RPMI8226 (cell line): ENCODE measurements at regions not wholly inside any gene's neighbourhood (a gene's known extent, or its start where the extent isn't known, plus 50 kb on each side); places are given as distances from the start of the nearest gene placed in this dataset.
"Not testable (repeated sequence)": the region's sequence is repeated elsewhere in the genome, so short reads cannot be mapped to it uniquely, and the experiment has no call there.

Experiments
- DNase-seq: peaks from one replicate; pipeline ENCODE4 v3.0.0-alpha.2; 2015

DNA sequence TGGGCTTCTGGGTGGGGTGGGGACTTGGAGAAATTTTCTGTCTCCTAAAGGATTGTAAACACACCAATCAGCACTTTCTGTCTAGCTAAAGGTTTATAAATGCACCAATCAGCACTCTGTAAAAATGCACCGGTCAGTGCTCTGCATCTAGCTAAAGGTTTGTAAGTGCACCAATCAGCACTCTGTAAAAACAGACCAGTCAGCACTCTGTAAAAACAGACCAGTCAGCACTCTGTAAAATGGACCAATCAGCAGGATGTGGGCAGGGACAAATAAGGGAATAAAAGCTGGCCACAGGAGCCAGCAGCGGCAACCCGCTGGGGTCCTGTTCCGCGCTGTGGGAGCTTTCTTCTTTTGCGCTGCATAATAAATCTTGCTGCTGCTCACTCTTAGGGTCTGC is 63.0 kb upstream of the MAP9 start:
- not testable (repeated sequence) for DNase-seq

DNA sequence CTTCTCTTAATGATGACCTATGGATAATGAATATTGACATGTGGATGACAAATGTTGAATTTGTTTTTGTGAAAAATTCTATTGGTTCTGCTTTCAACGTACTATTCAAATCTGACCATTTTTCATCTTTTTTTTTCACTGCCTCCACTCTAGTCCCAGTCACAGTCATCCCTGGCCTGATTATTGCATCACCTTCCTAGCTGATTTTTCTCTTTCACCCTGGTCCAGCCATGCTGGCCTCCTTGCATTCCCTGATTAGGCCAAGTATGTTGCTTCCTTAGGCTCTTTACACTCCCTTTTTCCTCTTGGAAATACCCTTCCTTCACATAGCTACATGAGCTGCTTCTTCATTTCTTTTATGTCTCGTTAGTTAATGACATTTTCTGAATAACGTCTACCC is 58.1 kb upstream of the MAP9 start:
- DNase-seq: no peak

DNA sequence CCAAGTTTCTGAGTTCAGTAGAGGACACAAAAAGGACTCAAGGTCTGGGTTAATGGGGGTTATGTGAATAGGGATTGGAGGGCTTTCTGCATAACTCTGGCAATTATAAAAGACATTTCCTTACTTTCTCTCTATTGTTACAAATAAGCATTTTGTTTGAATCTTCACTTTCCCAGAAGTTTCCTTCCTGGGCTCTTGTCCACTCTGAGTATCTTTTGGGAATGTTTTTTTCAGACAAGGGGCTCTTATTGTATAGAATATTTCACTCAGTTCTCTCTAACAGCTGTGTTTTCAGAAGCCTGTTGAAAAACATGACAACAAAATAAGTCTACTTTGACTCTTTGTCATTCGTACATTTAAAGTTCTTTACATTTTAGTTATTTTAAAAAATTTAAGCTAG is 57.6 kb upstream of the MAP9 start:
- no peak for DNase-seq

DNA sequence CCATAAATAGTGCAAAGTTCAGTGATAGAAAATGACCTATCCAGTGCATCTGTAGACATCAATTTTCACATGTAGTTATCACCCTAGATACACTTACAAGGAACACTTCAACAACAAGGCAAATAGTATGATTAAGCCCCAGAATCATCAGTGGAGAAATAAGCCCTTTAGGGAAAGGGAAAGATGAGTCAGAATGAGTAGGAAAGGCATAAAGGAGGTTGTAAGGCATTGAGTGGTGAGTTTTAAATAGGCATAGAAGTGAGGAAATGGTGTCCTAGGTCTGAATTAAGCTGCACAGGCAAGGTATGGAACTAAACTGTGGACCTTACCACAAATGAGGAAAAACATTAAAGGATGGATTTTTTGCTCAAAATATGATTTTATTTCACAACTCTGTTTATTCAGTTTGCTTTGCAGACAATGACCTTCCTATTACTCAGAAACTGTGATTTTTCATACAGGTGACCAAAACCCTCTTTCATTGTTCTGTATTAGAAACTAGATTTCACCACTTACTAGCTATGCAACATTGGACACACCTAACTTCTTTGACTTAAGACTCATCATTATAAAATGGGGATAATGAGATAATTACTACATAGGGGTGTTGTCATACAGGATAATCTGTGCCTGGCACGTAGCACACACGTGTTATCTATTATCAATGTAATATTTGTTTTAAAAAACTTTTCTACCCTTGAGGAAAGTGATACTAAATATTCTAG is 57.0 kb upstream of the MAP9 start:
- no peak for DNase-seq

DNA sequence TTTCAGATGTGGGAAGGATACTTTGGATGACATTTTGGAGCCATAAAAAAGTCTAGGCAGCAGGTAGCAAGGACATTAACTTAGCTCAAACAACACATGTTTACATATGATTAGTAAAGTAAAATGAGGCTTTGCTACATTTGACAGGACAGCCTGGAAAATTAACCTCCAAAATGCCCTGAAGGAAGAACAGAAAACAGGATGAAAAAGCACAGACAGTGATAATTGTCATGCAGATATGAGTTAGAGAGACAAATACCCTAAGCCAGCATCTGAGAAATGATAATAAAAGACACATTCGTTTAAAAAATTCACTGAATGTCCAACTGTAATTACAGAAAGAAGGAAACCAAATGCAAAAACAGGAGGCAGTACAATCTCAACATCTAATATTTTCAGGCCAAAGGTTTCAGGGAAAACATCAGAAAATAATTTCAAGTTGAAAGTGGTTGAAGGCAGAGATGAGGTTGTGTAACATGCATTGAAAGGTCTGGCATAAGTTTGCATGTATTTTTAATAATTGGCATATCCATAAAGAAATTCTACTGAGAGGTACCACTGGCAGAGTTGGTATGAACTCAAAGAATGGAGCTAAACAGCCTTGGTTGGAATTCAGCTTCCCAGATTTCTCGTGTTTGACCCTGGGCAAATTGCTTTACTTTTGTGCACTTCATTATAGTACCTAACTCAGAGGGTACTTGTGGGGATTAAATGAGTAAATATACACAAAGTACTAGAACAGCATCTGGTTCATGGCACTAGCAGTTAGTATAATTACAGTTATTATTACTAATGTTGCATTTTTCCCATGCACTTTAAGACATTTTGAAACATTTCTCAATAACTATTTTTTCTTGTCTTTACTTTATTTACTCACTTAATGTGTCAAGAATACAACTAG is 54.4 kb upstream of the MAP9 start:
- no peak for DNase-seq

DNA sequence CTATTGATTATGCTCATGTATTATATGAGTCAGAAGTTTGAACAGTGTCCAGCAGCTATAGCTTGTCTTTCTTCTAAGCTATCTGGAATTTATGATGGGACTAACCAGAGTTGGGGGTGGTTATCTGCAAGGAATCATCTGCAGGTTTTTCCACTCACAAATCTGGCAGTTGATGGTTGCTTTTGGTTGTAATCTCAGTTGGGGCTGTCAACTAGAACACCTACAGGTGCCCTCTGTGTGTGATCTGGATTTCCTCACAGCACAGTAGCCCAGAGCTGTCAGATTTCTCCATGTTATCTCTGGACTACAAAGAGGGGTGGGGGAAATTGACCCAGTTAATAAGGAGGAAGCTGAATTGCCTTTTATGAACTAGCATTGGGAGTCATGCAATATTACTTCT is 51.4 kb upstream of the MAP9 start:
- DNase-seq: no peak

DNA sequence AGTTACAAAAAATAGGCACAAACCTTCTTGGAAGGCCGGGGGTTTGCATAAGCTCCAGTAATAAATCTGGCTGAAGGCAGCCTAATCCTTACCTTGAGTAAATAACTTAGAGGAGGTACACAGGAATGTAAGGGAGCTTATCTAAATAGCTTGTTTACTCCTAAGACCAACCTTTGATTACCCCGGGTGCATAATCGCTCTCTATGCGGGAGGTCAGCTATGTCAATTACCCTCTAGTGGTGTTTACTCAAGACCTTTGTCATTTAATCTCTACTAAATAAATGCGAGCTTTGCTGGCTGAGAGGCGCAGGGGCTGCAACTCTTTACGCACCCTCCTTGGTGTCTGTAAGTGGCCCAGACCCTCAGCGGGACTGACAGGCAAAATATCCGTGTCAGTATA is 50.2 kb upstream of the MAP9 start:
- DNase-seq: no peak
